ENCODE measurements at regions not wholly inside any gene's neighbourhood (a gene's known extent, or its start where the extent isn't known, plus 50 kb on each side); places are given as distances from the start of the nearest gene placed in this dataset.
"Not testable (repeated sequence)": the region's sequence is repeated elsewhere in the genome, so short reads cannot be mapped to it uniquely, and the experiment has no call there.

GRCh38 chr20:47847220-47847619, 61.9 kb upstream of the SULF2 start:
- DNase-seq (ENCODE audit: low spot score); ATAC-seq: not testable (repeated sequence)

DNA sequence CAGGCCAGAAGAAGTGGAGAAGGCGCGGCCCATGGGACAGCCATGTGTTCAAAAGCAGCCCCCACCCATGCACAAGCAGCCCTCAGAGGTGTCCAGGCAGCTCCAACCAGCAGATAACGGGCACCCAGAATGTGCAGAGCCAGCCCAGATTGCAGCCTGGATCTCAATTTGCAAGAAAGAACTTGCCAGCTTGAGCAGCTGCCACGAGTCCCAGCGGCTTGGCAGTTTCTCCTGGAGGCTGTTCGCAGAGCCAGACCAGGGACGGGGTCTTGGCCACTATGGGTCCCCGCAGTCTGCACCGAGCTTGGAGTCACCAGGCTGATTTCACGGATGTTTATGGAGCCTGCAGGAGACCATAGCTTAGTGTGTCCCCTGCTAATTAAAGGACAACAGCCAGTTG, 61.4 kb upstream of the SULF2 start:
- not testable (repeated sequence) for DNase-seq (ENCODE audit: low spot score); ATAC-seq

- not testable (repeated sequence) for DNase-seq (ENCODE audit: low spot score); ATAC-seq
These were observed 60.2 kb upstream of the SULF2 start for GRCh38 chr20:47845382-47845977.

- DNase-seq (ENCODE audit: low spot score); ATAC-seq: not testable (repeated sequence)
These were observed 59.3 kb upstream of the SULF2 start for GRCh38 chr20:47844568-47844906.

GRCh38 chr20:47843886-47844567, 58.7 kb upstream of the SULF2 start:
- no peak for ATAC-seq
- DNase-seq (ENCODE audit: low spot score) = no peak

GRCh38 chr20:47842950-47843349, 57.7 kb upstream of the SULF2 start:
- DNase-seq (ENCODE audit: low spot score); ATAC-seq: not testable (repeated sequence)

GRCh38 chr20:47842004-47842403, 56.7 kb upstream of the SULF2 start:
- DNase-seq (ENCODE audit: low spot score); ATAC-seq: not testable (repeated sequence)

- not testable (repeated sequence) for DNase-seq (ENCODE audit: low spot score); ATAC-seq
These were observed 51.1 kb upstream of the SULF2 start for GRCh38 chr20:47836256-47836817.

Measured in left lobe of liver (tissue), 2 donors.